ENCODE measurements at regions not wholly inside any gene's neighbourhood (a gene's known extent, or its start where the extent isn't known, plus 50 kb on each side); places are given as distances from the start of the nearest gene placed in this dataset.
"Not testable (repeated sequence)": the region's sequence is repeated elsewhere in the genome, so short reads cannot be mapped to it uniquely, and the experiment has no call there.

DNA sequence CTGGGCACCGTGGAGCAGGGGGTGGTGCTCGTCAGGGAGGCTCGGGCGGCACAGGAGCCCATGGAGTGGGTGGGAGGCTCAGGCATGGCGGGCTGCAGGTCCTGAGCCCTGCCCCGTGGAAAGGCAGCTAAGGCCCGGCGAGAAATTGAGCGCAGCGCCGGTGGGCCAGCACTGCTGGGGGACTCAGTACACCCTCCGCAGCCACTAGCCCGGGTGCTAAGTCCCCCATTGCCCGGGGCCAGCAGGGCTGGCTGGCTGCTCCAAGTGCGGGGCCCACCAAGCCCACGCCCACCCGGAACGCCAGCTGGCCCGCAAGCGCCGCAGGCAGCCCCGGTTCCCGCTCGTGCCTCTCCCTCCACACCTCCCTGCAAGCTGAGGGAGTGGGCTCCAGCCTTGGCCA is 216.3 kb downstream of the RAP2B start:
- not testable (repeated sequence) for DNase-seq

DNA sequence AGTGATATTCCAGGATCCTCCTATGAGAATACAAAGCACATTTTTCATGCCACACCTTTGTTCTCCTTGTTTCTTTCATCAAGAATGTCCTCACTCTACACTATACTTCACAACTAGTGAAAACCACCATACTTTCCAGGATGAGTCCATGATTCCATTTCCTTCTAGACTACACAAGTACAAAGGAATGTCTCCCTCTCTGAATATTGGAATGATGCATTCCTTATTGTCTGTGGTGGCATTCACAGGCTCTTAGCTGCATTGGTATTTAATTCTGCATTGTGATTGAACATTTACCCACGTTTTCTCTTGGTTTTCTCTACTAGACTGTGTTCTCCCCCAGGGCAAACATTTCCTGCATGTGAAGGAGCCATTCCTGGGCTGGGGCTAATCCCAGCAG is 217.5 kb downstream of the RAP2B start:
- no peak for DNase-seq

DNA sequence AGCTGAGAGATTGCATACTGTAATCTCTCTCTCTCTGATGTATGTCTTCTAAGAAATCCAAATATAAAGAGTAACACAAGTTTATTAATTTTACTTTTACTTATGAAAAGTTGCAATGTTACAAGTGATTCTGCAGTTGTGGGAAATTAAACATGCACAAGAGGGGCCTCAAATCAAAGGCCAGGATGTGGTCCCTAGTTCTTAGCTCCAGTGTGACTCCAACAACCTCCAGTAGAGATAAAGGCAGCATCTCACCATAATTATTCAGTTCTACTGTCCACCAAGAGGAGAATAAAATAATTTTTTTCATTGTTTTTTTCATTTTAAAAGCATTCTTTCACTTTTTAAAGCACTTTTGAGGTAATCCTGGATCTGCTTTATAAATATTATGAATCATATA is 223.3 kb downstream of the RAP2B start:
- DNase-seq: no peak

DNA sequence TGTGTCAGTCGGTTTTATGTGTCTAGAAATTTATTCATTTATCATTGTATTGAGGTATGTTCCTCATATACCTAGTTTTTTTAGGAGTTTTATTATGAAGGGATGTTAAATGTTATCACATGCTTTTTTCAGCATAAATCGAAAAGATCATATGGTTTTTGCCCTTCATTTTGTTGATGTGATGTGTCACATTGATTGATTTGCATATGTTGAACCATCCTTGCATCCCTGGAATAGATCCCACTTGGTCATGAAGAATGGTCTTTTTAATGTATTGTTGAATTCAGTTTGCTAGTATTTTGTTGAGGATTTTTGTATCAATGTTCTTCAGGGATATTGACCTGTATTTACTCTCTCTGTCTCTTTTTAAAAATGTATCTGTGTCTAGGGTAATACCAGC is 230.3 kb downstream of the RAP2B start:
- DNase-seq: no peak

DNA sequence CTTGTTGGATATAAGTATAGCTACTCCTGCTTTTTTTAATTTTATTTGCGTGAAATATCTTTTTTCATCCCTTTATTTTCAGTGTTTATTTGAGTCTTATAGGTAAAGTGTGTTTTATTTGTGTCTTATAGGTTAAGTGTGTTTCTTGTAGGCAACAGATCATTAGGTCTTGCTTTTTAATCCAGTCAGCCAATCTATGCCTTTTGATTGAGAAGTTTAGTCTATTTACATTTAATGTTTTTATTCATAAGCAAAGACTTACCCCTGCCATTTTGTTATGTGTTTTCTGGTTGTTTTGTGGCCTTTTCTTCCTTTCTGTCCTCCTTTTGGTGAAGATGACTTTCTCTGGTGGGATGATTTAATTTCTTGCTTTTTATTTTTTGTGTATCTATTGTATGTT is 232.0 kb downstream of the RAP2B start:
- no peak for DNase-seq

DNA sequence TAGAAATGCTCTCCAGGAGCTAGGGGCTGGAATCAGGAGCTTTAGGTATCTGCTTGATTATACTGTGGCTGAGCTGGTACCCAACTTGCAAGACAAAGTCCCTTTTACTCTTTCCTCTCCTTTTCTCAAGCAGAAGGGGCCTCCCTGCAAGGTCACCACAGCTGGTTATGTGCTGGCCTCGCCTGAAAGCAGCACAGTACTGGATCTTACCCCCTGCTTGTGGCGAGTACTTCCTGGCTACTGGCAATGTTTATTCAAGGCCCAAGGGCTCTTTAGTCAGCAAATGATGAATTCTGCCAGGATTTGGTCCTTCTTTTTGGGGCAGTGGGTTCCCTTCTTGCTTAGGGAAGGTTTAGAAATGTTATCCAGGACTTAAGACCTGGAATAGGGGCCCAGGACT is 234.6 kb downstream of the RAP2B start:
- peak in 1 of 5 experiments; percentile 3 for DNase-seq

DNA sequence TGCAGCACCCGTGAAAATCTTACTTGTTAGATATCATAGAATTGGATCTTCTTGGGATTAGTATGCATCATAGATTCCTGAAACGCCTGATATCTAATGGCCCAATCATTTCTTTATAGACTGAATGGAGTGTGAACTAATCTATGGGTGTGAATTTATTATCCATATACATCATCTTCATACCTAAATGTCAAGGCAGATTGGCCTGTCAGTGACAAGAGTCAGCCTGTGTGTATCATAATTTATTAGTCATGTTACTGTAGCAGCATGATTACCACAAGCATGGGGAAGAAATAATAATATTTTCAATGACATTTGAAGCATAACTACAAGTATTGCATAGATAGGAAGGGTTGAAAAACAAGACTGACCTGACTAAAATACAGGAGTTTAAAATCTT is 235.8 kb downstream of the RAP2B start:
- no peak for DNase-seq

DNA sequence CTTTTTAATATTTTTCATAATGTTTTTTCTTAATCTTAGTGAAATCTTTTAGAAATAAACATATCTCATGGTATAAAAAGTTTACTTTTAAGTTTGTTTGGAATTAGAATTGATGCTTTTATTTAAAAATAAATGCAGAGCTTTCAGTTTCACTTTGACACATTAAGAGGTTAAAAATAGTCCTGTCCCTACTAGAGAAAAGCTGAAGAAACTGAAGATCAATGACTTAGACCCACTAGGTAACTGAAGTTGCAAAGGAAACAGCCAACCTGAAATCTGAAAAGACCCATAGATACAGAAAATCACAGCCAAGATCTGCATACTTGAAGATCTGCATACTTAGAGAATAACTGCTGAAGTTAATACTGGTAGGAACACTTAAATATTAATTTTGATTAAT is 237.6 kb downstream of the RAP2B start:
- DNase-seq: peak in 1 of 5 experiments; percentile 57

DNA sequence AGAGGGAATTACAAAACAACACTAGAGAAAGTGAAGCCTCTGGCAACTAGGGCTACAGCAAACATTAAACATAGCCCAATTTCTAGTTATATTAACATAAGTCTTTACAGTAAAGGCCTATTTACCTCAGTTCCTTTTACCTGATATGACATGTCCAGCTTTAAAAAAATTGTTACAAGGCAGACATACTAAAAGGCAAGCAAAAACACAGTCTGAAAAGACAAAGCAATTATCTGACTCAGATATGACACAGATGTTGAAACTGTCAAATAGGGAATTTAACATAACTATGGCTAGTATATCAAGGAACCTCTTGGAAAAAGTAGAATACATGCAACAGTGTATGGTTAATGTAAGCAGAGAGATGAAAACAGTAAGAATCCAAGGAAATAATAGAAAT is 238.6 kb downstream of the RAP2B start:
- DNase-seq: no peak

DNA sequence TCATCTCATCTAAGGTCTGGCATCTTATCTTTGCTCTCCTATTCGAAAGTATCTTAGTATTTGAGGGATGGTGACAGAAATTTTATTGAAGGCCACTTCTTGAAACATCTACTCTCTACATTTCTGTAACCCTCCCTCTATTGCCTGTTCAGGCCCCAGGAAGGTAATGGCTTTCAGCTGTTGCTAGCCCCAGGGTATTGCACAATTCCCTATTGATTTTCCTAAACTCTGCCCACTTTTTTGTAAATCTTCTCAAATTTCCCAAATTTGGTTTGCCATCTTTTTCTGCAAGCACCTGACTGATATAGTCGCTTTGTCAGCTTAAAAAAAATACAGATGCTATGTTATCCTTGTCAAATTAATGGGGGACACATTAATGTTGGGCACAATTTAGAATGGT is 242.1 kb downstream of the RAP2B start:
- no peak for DNase-seq

DNA sequence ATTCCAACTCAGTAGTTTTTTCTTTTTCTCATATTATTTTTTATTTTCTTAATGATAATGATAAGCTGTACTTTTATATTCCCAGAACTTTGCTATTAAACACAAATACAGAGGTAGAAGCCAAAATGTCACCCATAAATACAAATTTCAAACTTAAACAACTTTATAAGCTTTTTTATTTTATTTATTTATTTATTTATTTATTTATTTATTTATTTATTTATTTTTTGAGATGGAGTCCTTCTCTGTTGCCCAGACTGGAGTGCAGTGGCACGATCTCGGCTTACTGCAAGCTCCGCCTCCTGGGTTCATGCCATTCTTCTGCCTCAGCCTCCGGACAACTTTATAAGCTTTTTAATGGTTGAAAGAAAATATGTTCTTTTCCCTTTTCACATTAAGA is 243.3 kb downstream of the RAP2B start:
- DNase-seq: not testable (repeated sequence)

DNA sequence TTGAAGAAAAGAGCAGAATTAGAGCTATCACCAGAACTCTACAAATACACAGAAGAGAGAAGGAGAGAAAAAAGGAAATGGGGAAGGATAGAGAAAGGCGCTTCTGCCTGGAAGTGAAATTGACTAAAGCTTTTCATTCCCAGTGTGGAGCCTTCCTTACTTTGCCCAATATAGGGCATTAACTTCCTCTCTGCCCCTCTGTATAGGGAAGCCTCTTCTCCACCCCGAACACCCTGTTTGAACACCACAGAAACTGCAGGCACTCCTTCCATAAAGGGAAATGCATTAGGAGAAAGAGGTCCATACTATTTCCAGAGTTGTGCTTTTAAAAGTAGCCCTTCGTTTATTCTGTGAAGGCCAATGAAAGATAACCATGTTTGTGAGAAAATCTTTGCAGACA is 248.5 kb downstream of the RAP2B start:
- no peak for DNase-seq

DNA sequence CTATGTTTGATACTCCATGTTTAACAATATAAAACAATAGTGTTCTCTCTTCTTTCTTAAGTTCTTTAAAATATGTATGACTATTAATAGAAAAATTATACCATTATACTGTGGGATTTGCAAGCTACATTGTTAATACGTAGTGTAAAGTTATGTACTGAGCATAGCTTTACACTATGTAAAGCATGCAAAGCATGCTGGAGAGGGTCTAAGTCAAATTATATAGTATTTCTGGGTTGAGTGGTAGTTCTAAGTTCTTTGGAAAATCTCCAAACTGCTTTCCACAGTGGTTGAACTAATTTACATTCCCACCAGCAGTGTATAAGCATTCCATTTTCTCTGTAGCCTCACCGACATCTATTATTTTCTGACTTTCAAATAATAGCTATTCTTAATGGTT is 253.0 kb downstream of the RAP2B start:
- DNase-seq: no peak

DNA sequence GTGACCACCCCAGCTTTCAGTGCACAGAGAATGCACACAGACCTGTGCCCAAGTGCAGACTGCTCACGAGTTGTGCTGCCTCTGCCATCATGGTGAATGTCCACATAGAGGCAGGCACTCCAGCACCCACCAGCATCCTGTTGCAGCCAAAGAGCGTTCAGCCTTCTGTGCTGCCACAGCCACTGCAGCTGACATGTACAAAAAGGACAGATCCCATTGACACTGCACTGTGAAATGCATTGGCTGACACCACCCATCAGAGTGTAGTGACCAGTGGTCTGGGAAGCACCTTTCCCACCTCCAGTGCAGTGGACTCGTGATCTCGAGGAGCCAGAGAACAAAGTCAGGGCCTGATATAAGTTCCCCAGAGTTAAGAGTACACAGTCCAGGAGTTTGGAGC is 260.3 kb downstream of the RAP2B start:
- no peak for DNase-seq

DNA sequence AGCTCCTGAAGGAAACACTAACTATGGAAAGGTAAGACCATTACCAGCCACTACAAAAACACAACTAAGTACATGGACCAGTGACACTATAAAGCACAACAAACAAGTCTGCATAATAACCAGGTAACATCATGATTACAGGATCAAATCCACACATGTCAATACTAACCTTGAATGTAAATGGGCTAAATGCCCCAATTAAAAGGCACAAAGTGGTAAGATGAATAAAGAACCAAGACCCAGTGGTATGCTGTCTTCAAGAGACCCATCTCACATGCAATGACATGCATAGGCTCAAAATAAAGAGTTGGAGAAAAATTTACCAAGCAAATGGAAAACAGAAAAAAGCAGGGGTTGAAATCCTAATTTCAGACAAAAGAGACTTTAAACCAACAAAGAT is 261.8 kb downstream of the RAP2B start:
- not testable (repeated sequence) for DNase-seq

DNA sequence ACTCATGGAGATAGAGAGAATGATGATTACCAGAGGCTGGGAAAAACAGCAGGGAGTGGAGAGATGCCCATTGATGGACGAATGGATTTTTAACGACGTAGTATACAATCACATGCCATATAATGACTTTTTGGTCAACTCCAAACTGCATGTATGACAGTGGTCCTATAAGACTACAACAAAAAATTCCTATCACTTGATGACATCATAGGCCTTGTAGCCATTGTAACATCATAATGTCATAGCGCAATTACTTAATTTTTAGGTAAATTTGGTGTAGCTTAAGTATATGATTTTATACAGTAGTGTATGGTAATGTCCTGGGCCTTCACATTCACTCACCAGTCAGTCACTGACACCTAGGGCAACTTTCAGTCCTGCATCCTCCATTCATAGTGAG is 264.3 kb downstream of the RAP2B start:
- DNase-seq: no peak

DNA sequence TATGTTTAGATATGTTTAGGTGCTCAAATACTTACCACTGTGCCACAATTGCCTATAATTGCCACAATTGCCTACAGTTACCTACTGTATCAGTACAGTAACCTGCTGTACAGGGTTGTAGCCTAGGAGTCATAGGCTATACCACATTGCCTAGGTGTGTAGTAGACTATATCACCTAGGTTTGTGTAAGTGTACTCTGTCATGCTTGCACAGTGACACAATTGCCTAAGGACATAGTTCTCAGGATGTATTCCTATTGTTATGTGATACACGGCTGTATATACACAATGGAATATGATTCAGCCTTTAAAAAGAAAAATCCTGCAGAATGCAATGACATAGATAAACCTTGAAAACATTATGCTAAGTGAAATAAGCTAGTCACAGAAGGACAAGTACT is 264.8 kb downstream of the RAP2B start:
- no peak for DNase-seq

DNA sequence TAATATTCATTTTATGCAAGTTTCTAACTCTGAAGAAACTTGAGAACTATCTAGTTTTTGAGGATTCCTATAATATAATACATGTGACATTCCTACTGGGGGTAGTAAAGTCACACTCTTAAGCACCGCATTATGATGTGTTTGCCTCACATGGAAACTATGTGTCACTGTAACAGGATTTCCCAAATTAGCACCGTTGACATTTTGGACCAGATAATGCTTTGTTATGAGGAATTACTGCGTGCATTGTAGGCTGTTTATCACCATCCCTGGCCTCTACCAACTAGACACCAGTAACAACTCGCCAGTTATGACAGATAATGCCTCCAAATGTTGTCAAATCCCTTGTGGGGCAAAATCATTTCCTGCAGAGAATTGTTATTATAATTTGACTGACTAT is 267.8 kb downstream of the RAP2B start:
- no peak for DNase-seq

DNA sequence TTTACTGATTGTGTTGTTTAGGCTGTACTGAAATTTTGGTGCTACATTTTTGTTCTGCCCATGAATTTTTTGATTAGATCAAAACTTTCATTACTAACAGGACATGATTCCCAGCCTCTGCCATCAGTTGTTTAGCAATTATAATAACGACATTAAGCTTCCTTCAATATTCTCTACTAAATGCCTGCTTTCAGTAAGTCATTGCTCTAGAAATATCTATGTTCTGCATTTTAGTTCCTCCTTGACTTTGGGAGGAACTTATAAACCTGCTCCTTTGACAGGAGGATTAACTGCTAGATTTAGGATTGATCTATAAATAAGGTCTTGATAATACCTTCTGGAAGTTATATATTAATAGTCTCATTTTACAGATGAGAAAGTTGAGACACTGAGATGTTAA is 269.1 kb downstream of the RAP2B start:
- no peak for DNase-seq

DNA sequence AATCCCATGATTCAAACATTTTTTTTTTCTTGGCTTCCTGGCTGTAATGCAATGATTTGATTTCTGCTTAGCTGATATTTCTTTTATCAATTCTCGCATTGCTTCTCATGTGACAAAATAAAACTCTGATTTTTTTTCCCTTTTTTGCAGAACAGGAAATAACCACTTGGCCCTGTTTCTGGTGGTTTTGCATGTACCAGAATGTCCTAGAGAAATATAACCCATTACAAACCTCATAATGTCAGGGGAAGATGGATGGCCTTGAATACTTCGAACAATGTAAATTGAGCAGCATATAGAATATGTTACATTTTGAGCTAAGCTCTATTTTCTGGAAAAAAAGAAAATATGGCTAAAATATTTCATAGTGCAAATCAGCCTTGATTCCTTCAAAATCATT is 275.6 kb downstream of the RAP2B start:
- DNase-seq: no peak

DNA sequence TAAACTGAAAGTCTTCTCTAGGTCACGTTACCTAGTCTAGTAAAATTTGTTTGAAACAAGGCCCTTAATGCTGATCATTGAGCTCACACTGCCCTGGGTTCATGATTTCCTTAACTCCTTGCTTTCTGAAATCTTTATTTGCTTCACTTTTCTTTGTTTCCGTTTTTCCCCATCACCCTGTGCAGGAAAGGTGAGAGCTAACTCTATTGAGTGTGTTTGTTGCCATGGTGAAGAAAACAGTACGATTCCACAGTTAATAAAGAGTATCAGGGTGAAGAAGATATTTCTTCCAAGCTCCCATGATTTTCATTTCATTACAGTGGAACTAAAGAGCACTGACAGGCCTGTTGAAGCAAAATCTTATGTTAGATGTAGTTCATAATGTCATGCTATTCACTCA is 276.2 kb downstream of the RAP2B start:
- DNase-seq: no peak

DNA sequence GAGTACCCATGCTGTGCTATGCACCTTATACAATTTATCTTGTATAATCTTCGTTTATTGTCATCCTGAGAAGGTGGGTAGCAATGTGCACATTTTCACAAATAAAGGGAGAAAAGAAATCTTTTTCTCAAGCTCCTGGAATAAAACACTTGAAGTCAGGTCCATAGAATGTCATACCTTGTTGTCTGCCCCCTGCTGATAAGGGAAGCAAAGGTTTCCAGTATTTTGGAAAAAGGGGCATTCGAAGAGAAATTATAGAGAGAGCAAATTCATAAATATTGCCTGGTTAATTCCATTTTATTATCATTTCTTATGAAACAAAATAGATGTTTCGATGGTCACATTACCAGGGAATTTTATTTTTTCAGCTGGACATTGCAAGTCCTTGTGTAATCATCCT is 277.8 kb downstream of the RAP2B start:
- DNase-seq: no peak

DNA sequence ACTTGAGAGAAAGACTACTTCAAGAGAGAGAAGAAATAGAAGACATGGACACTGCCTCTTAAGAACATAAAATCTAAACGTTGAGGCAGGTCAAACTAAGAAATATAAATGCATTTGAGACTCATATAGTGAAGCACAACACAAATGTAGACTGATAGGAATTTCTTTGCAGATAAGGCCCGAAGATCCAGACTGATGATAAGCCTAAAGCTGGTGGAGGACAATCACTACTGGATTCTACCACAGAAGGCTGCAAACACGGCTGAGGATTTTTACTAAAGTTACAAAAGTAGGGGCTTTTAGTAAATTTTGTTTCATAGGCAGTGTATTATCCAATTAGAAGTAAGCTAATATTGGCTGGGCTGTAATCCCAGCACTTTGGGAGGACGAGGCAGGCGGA is 278.3 kb downstream of the RAP2B start:
- no peak for DNase-seq

DNA sequence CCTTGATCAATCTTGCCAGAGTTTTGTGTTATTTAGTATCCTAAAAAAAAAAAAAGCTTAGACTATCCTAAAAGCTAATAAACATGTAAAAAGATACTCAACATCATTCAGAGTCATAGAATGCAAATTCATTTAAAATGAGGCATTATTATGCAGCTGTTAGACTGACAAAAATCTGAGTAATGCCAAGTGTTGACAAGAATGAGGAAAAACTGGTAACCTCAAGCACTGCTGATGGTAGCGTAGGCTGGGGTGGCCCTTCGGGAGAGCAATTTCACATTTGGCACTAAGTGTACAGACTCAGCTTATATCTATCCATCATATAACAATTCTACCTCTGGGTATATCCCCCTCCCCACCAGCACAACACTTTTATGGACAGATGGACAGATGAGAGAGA is 280.4 kb downstream of the RAP2B start:
- DNase-seq: peak in 1 of 5 experiments; percentile 31

DNA sequence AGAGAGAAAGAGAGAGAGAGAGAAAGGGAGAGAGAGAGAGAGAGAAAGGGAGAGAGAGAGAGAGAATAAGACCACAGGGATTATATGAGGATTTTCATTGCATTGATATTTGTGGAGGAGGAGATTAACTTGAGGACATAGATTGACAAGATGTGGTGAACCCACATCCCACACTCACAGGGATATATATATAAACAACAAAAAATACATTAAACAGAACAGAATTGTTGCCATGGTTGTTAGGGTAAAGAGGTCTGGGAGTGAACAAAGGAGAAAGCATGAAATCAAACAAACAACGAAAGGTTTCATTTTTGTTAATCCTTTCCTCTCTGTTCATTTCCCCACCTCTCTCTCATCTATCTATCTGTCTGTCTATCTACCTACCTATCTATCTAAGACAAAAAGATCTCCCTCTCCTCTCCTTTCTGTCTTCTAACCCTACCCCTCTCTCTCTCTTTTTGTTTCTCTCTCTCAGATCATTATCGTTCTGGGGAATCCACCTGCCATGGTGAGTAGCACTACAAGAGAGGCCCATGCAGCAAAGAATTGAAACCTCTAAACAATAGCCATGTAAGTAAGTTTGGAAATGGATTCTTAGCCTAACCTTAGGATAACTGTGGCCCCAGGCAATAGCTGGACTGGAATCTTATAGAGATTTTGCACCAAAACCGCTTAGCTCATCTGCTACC is 280.9 kb downstream of the RAP2B start:
- DNase-seq: peak in 1 of 5 experiments; percentile 76

Measured in T-helper 2 cell (primary cell).